ENCODE measurements at regions not wholly inside any gene's neighbourhood (a gene's known extent, or its start where the extent isn't known, plus 50 kb on each side); places are given as distances from the start of the nearest gene placed in this dataset.

GRCh38 chr14:53462931-53463778 is 310.0 kb upstream of the DDHD1 start:
- no peak for DNase-seq (ENCODE audit: low read depth)

- no peak for DNase-seq (ENCODE audit: low read depth)
Measured at GRCh38 chr14:53461858-53462257, 308.7 kb upstream of the DDHD1 start.

- no peak for DNase-seq (ENCODE audit: low read depth)
Measured at GRCh38 chr14:53460544-53460943, 307.4 kb upstream of the DDHD1 start.

- no peak for DNase-seq (ENCODE audit: low read depth)
Measured at GRCh38 chr14:53458368-53458814, 305.3 kb upstream of the DDHD1 start.

- DNase-seq (ENCODE audit: low read depth): no peak
Measured at GRCh38 chr14:53456931-53457330, 303.8 kb upstream of the DDHD1 start.

GRCh38 chr14:53452005-53452673 is 299.0 kb upstream of the DDHD1 start:
- DNase-seq (ENCODE audit: low read depth): no peak

- DNase-seq (ENCODE audit: low read depth): peak; percentile 41
Measured at GRCh38 chr14:53450871-53451270, 297.7 kb upstream of the DDHD1 start.

- DNase-seq (ENCODE audit: low read depth): no peak
Measured at GRCh38 chr14:53448682-53449081, 295.6 kb upstream of the DDHD1 start.

- DNase-seq (ENCODE audit: low read depth): no peak
Measured at GRCh38 chr14:53444677-53445312, 291.7 kb upstream of the DDHD1 start.

GRCh38 chr14:53441789-53442188 is 288.7 kb upstream of the DDHD1 start:
- DNase-seq (ENCODE audit: low read depth): no peak

- no peak for DNase-seq (ENCODE audit: low read depth)
Measured at GRCh38 chr14:53437858-53438257, 284.7 kb upstream of the DDHD1 start.

- peak; percentile 16 for DNase-seq (ENCODE audit: low read depth)
Measured at GRCh38 chr14:53432378-53432802, 279.3 kb upstream of the DDHD1 start.

GRCh38 chr14:53430870-53431269 is 277.7 kb upstream of the DDHD1 start:
- DNase-seq (ENCODE audit: low read depth): no peak

- DNase-seq (ENCODE audit: low read depth): no peak
Measured at GRCh38 chr14:53412819-53413675, 259.9 kb upstream of the DDHD1 start.

GRCh38 chr14:53411125-53411524 is 258.0 kb upstream of the DDHD1 start:
- no peak for DNase-seq (ENCODE audit: low read depth)

- DNase-seq (ENCODE audit: low read depth): no peak
Measured at GRCh38 chr14:53409969-53410368, 256.8 kb upstream of the DDHD1 start.

GRCh38 chr14:53409289-53409688 is 256.2 kb upstream of the DDHD1 start:
- no peak for DNase-seq (ENCODE audit: low read depth)

- DNase-seq (ENCODE audit: low read depth): no peak
Measured at GRCh38 chr14:53408175-53408879, 255.2 kb upstream of the DDHD1 start.

GRCh38 chr14:53406519-53406918 is 253.4 kb upstream of the DDHD1 start:
- DNase-seq (ENCODE audit: low read depth): no peak

- no peak for DNase-seq (ENCODE audit: low read depth)
Measured at GRCh38 chr14:53401646-53402045, 248.5 kb upstream of the DDHD1 start.

- DNase-seq (ENCODE audit: low read depth): no peak
Measured at GRCh38 chr14:53399057-53399456, 245.9 kb upstream of the DDHD1 start.

Measured in stromal cell of bone marrow (primary cell).